Chondrocyte (in vitro differentiated cells): ENCODE measurements at regions not wholly inside any gene's neighbourhood (a gene's known extent, or its start where the extent isn't known, plus 50 kb on each side); places are given as distances from the start of the nearest gene placed in this dataset.

ENCODE experiments used
- DNase-seq: peaks from one replicate; pipeline ENCODE4 v3.0.0; 2021; ENCODE audit warnings: mixed read lengths, low spot score
- H3K27ac Mint-ChIP-seq: one replicate; pipeline ENCODE4 v1.8.0; 2021; ENCODE audit warnings: mild to moderate bottlenecking, moderate library complexity, mixed read lengths; ENCODE audit not compliant: unreplicated experiment
- H3K27me3 Mint-ChIP-seq: 2 replicates; pipeline ENCODE4 v1.8.0; 2021; ENCODE audit warnings: low read depth, mixed read lengths
- H3K36me3 Mint-ChIP-seq: 2 replicates; pipeline ENCODE4 v1.8.0; 2021; ENCODE audit warnings: low read depth, mixed read lengths
- H3K4me1 Mint-ChIP-seq: 2 replicates; pipeline ENCODE4 v1.8.0; 2021; ENCODE audit warnings: low read depth, mild to moderate bottlenecking, mixed read lengths
- H3K4me3 Mint-ChIP-seq: one replicate; pipeline ENCODE4 v1.8.0; 2021; ENCODE audit warnings: mild to moderate bottlenecking, moderate library complexity, mixed read lengths; ENCODE audit not compliant: unreplicated experiment
- H3K9me3 Mint-ChIP-seq: 2 replicates; pipeline ENCODE4 v1.8.0; 2021; ENCODE audit warnings: low read depth, mixed read lengths
- TF ChIP-seq, protein P1 (sequence below): fragments of 200-600 bp; sonication (generic); IDR thresholded peaks from 2 replicates; pipeline ENCODE4 v1.5.0; 2021; ENCODE audit warnings: antibody characterized with exemption, mild to moderate bottlenecking, moderate library complexity

DNA sequence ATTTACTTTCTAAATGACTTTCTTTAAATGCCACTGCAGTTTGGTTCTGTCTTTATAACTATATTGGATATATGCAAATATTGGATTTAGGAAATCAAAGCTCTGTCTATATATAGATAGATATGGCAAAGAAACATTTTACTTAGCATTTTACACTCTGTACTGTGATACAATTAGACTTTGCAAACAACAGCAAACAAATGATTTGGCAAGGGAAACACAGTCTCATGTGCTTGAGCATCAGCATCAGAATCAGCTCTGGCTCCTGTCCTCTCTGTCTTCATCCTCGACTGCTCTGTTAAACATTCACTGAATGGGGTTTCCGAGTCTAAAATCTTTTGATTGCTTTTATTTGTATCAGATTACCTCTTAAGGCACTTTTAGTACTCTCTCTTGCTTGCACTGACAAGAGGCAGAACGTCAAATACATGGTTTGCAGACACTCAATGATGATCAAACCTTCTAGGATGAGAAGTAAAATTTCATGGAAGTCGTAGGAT, 176.8 kb upstream of the LRP1B start:
- H3K9me3 Mint-ChIP-seq: peaks cover 9% of the 10 kb centered on the region
- no peaks in the 10 kb centered on the region for H3K27me3 Mint-ChIP-seq
- TF ChIP-seq, protein P1, sequence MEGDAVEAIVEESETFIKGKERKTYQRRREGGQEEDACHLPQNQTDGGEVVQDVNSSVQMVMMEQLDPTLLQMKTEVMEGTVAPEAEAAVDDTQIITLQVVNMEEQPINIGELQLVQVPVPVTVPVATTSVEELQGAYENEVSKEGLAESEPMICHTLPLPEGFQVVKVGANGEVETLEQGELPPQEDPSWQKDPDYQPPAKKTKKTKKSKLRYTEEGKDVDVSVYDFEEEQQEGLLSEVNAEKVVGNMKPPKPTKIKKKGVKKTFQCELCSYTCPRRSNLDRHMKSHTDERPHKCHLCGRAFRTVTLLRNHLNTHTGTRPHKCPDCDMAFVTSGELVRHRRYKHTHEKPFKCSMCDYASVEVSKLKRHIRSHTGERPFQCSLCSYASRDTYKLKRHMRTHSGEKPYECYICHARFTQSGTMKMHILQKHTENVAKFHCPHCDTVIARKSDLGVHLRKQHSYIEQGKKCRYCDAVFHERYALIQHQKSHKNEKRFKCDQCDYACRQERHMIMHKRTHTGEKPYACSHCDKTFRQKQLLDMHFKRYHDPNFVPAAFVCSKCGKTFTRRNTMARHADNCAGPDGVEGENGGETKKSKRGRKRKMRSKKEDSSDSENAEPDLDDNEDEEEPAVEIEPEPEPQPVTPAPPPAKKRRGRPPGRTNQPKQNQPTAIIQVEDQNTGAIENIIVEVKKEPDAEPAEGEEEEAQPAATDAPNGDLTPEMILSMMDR: no peak
- DNase-seq: no peak
- H3K4me3 Mint-ChIP-seq: no peak overlapping the region
- no peak overlapping the region for H3K27ac Mint-ChIP-seq
- H3K4me1 Mint-ChIP-seq: peaks cover 15% of the 10 kb centered on the region
- no peaks in the 10 kb centered on the region for H3K36me3 Mint-ChIP-seq

- Mint-ChIP-seq H3K9me3 (peaks cover 10% of the 10 kb centered on the region), H3K4me3 (no peak overlapping the region), H3K27me3 (no peaks in the 10 kb centered on the region), H3K36me3 (no peaks in the 10 kb centered on the region), H3K4me1 (peaks cover 15% of the 10 kb centered on the region), H3K27ac (no peak overlapping the region)
- TF ChIP-seq, protein P1: no peak
- no peak for DNase-seq
Observed at GRCh38 chr2:142307086-142307485, 176.3 kb upstream of the LRP1B start.

DNA sequence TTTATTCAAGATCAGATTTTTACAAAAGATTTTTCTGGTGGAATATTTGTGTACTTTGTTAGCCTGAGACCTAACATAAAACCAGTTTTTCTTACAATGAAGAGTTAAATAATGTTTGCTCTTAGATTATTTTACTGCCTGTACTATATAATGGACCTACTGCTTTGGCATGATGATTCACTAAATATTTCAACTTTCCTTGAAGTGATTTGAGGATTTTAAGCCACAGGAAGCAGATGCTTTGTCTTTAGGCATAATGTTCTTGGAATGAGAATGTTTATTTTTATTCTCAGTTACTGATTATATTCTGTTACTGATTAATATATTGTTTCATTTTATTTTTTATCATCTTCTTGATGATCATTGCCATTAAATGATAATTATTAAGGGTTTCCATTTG, 175.3 kb upstream of the LRP1B start:
- Mint-ChIP-seq H3K9me3 (peaks cover 11% of the 10 kb centered on the region), H3K36me3 (no peaks in the 10 kb centered on the region), H3K4me3 (no peak overlapping the region), H3K4me1 (peaks cover 15% of the 10 kb centered on the region), H3K27ac (no peak overlapping the region), H3K27me3 (no peaks in the 10 kb centered on the region)
- no peak for DNase-seq
- TF ChIP-seq, protein P1: no peak

DNA sequence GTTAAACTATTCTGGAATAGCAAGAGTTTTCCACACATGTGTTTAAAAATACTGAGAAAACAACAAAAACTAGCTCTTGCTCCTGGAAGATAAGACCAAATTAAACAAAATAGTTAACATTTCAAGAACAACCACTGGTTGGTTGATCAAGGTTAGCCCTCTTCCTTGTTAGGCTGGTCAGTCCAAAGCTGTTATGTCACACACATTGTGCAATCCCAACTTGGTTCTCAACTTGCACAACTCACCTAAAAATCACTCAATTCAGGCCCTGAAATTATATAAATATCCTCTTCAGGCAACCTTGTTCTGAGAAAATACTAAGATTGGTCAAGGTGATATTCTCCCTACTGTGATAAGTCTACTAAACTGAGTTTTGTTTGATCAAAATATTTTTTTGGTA, 169.7 kb upstream of the LRP1B start:
- TF ChIP-seq, protein P1: no peak
- H3K36me3 Mint-ChIP-seq: no peaks in the 10 kb centered on the region
- no peak overlapping the region for H3K4me3 Mint-ChIP-seq
- peaks cover 5% of the 10 kb centered on the region for H3K9me3 Mint-ChIP-seq
- no peaks in the 10 kb centered on the region for H3K4me1 Mint-ChIP-seq
- no peaks in the 10 kb centered on the region for H3K27me3 Mint-ChIP-seq
- H3K27ac Mint-ChIP-seq: no peak overlapping the region
- DNase-seq: no peak

GRCh38 chr2:142299021-142299420, 168.2 kb upstream of the LRP1B start:
- Mint-ChIP-seq H3K27ac (no peak overlapping the region), H3K9me3 (peaks cover 5% of the 10 kb centered on the region), H3K4me3 (no peak overlapping the region), H3K36me3 (no peaks in the 10 kb centered on the region), H3K27me3 (no peaks in the 10 kb centered on the region), H3K4me1 (no peaks in the 10 kb centered on the region)
- TF ChIP-seq, protein P1: no peak
- DNase-seq: no peak
